LHCN-M2 (cell line): ENCODE measurements at regions not wholly inside any gene's neighbourhood (a gene's known extent, or its start where the extent isn't known, plus 50 kb on each side); places are given as distances from the start of the nearest gene placed in this dataset.
"Not testable (repeated sequence)": the region's sequence is repeated elsewhere in the genome, so short reads cannot be mapped to it uniquely, and the experiment has no call there.

Experiments used
- DNase-seq: peaks from one replicate; pipeline ENCODE4 v3.0.0-alpha.2; 2012; ENCODE audit warnings: low read depth

DNA sequence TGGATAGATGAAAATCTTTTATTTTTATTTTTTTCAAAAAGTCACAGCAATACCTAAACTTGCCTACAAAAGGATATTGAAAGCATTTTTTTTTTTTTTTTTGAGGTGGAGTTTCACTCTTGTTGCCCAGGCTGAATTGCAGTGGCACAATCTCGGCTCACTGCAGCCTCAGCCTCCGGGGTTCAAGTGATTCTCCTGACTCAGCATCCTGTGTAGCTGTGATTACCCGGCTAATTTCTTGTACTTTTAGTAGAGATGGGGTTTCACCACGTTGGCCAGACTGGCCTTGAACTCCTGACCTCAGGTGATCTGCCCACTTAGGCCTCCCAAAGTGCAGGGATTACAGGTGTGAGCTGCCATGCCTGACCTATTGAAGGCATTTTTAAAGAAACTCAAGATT is 69.1 kb upstream of the DGKB start:
- not testable (repeated sequence) for DNase-seq

DNA sequence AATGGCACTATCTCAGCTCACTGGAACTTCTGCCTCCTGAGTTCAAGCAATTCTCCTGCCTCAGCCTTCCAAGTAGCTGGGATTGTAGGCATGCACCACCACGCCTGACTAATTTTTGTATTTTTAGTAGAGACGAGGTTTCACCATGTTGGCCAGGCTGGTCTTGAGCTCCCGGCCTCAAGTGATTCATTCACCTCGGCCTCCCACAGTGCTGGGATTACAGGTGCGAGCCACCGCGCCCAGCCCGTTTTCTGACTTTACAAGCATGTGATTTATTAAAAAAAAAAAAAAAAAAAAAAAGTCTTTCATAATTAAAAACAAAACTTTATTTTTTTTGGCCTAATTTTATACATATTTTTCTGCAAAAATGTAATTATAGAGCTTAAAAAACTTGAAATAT is 64.8 kb upstream of the DGKB start:
- not testable (repeated sequence) for DNase-seq

DNA sequence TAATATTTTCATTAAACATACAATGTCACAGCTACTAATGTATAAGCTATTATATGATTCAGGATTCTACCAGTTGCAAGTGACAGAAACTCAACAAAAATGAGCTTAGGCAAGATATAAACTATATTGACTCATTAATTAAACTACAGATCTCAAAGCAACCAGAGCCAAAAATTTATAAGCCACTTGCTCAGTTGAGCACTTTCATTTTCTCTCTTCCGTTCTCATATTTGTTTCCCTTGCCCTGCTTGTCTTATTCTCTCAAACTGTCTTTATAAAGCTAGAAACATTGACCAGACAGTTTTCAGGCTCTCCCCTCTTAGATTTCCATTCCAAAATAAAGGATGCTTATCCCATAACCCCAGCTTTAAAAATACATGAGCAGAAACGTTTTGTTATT is 60.2 kb upstream of the DGKB start:
- no peak for DNase-seq

DNA sequence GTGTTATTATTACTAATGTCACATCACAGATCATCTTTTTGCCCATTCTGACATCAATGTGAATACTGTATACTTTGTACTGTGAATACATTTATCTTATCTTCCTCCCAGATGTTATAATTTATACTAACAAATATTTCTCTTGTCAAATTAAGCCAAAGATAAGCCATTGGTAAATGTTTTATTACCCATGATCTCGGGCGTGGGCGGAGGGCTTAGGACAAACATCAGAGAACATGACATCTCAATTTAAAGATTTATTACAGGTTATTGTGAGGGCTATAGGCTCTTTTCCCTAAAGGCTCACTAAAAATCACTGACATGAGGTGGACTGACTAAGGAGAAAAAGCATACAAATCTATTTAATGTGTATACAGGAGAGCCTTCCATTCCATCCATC is 58.2 kb upstream of the DGKB start:
- DNase-seq, result no peak

DNA sequence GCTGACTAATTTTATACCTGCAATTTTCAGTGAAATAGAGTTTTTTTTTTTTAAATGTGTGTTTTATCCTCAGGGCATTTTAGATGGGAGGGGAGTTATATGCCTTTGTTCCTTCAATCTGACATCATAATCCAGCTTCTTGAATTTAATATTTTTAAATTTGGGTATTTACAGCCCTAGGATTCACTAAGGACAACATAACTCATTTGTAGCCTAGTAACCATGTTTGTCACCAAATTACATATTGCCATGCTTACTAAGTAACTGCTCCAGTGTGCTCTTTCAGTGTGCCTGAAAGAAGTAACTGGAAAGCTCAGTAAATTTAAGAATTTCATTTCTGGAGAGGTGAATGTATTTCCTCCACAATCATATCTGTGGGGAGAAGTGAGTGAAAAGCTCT is 56.8 kb upstream of the DGKB start:
- no peak for DNase-seq

DNA sequence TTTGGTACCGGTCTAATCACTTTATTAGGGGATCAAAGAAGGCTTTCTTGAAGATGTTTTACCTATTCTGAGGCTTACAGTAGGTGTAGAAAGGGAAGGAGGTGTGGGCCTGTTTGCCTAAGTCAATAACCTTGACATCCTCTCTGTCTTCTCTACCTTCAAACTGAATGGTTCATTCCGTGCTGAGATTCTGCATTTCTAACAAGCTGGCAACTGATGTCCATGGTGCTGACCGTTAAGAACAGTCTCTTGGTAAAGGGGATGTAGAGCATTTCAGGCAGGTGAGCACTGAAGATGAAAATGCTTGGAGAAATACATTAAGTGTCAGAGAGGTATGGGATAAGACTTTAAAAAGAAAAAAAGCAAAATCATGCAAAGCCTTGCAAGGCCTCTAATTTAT is 51.5 kb upstream of the DGKB start:
- peak; percentile 2 for DNase-seq
